Upper lobe of left lung (tissue), 6 donors: ENCODE measurements at regions not wholly inside any gene's neighbourhood (a gene's known extent, or its start where the extent isn't known, plus 50 kb on each side); places are given as distances from the start of the nearest gene placed in this dataset.

Experiments used
- ATAC-seq, 2 donors: fragments of 200-7000 bp; cut with Tn5 transposase; one replicate each; pipeline ENCODE4 v1.9.1; 2022; ENCODE audit warnings: mild to moderate bottlenecking in 2 of 2, moderate library complexity in 2 of 2; ENCODE audit not compliant: low FRiP score in 2 of 2
- DNase-seq, 2 donors: peaks; one replicate each; pipeline ENCODE4 v3.0.0-alpha.2; 2019 to 2020
- H3K27ac ChIP-seq, 4 donors: fragments of 200-600 bp; sonication (generic); one replicate each; pipeline ENCODE4 v1.5.1; 2016 to 2019
- H3K27me3 ChIP-seq, 4 donors: fragments of 200-600 bp; sonication (generic); one replicate each; pipeline ENCODE4 v1.5.1; 2017 to 2019
- H3K36me3 ChIP-seq, 4 donors: fragments of 200-600 bp; sonication (generic); one replicate each; pipeline ENCODE4 v1.5.1; 2016 to 2019
- H3K4me1 ChIP-seq, 4 donors: fragments of 200-600 bp; sonication (generic); one replicate each; pipeline ENCODE4 v1.5.1; 2018 to 2019
- H3K4me3 ChIP-seq, 4 donors: fragments of 200-600 bp; sonication (generic); one replicate each; pipeline ENCODE4 v1.5.1; 2017 to 2019; ENCODE audit warnings: mild to moderate bottlenecking in 2 of 4, moderate library complexity in 1 of 4
- H3K9me3 ChIP-seq, 4 donors: fragments of 200-600 bp; sonication (generic); one replicate each; pipeline ENCODE4 v1.5.1; 2018 to 2019
- CTCF ChIP-seq, 6 experiments: fragments of 450-650 bp in 4 of 6; fragments of 200-600 bp in 2 of 6; sonication (generic) in 2 of 6; IDR thresholded peaks; one replicate each; pipeline ENCODE4 v1.5.1; 2016 to 2019; ENCODE audit warnings: antibody characterized with exemption in 6 of 6
- EP300 ChIP-seq, 4 donors: sonication (generic); formaldehyde crosslinking; IDR thresholded peaks; one replicate each; pipeline ENCODE4 v1.5.1; 2017; ENCODE audit warnings: antibody characterized with exemption in 4 of 4, control low read depth in 2 of 4
- POLR2A ChIP-seq, 4 donors: fragments of 450-650 bp; IDR thresholded peaks; one replicate each; pipeline ENCODE4 v1.5.1; 2016 to 2017; ENCODE audit warnings: antibody characterized with exemption in 4 of 4, mild to moderate bottlenecking in 2 of 4
- POLR2AphosphoS5 ChIP-seq, 2 donors: sonication (generic); formaldehyde crosslinking; IDR thresholded peaks; one replicate each; pipeline ENCODE4 v1.5.1; 2017; ENCODE audit warnings: antibody characterized with exemption in 2 of 2
- WGBS, 2 donors: methylation state at CpG; one replicate each; pipeline ENCODE4 v1.1.5; 2017 to 2018; 5-methylcytosine and 5-hydroxymethylcytosine counted together
- donor health status: DM: no; HTN: no; CAD: no; lungs with moderate emphysema.
- donor health status: DM: no; HTN: yes; CAD: no; lungs with severe emphysema.

- WGBS, 2 donors, result 81 to 89% methylated on average over 3 of the region's 3 CpGs
- Histone ChIP-seq H3K27me3 (no peaks in the 10 kb centered on the region), H3K4me3 (no peak overlapping the region), H3K9me3 (no peaks in the 10 kb centered on the region), H3K4me1 (no peaks in the 10 kb centered on the region), H3K36me3 (no peaks in the 10 kb centered on the region), H3K27ac (no peak overlapping the region)
- ATAC-seq (no peak), DNase-seq (no peak)
- TF ChIP-seq POLR2AphosphoS5 (IDR thresholded peaks at IDR 0.05) (no peak), POLR2A (IDR thresholded peaks at IDR 0.05) (no peak), EP300 (IDR thresholded peaks at IDR 0.05) (no peak)
Observed at GRCh38 chr1:14071581-14071980, 371.6 kb downstream of the PRDM2 start.

GRCh38 chr1:14080653-14081052 lies 380.7 kb downstream of the PRDM2 start:
- no peaks in the 10 kb centered on the region for H3K9me3 ChIP-seq
- no peak for TF ChIP-seq EP300 (IDR thresholded peaks at IDR 0.05)
- 95 to 97% methylated on average over 5 of the region's 5 CpGs for WGBS, 2 donors
- no peak for ATAC-seq
- no peaks in the 10 kb centered on the region for H3K27me3 ChIP-seq
- H3K4me3 ChIP-seq, result no peak overlapping the region
- no peak for DNase-seq
- no peaks in the 10 kb centered on the region for H3K4me1 ChIP-seq
- H3K36me3 ChIP-seq, result no peaks in the 10 kb centered on the region
- no peak overlapping the region for H3K27ac ChIP-seq

- H3K4me1 ChIP-seq, result no peaks in the 10 kb centered on the region
- 70 to 90% methylated on average over 5 of the region's 5 CpGs for WGBS, 2 donors
- H3K36me3 ChIP-seq, result no peaks in the 10 kb centered on the region
- no peaks in the 10 kb centered on the region for H3K9me3 ChIP-seq
- no peak for DNase-seq
- H3K27me3 ChIP-seq, result no peaks in the 10 kb centered on the region
- no peak overlapping the region for H3K4me3 ChIP-seq
- no peak for TF ChIP-seq POLR2AphosphoS5 (IDR thresholded peaks at IDR 0.05)
- TF ChIP-seq POLR2A (IDR thresholded peaks at IDR 0.05), result no peak
- TF ChIP-seq CTCF (IDR thresholded peaks at IDR 0.05), result no peak
- no peak for TF ChIP-seq EP300 (IDR thresholded peaks at IDR 0.05)
- no peak overlapping the region for H3K27ac ChIP-seq
- no peak for ATAC-seq
Observed at GRCh38 chr1:14082331-14082730, 382.3 kb downstream of the PRDM2 start.

- H3K27me3 ChIP-seq, result no peaks in the 10 kb centered on the region
- H3K36me3 ChIP-seq, result no peaks in the 10 kb centered on the region
- DNase-seq (no peak), ATAC-seq (no peak)
- no peak overlapping the region for H3K4me3 ChIP-seq
- no peak overlapping the region for H3K27ac ChIP-seq
- H3K9me3 ChIP-seq, result no peaks in the 10 kb centered on the region
- TF ChIP-seq EP300 (IDR thresholded peaks at IDR 0.05) (no peak), POLR2AphosphoS5 (IDR thresholded peaks at IDR 0.05) (no peak), CTCF (IDR thresholded peaks at IDR 0.05) (no peak), POLR2A (IDR thresholded peaks at IDR 0.05) (no peak)
- no peaks in the 10 kb centered on the region for H3K4me1 ChIP-seq
Observed at GRCh38 chr1:14083277-14083676, 383.3 kb downstream of the PRDM2 start.

- no peak overlapping the region for H3K4me3 ChIP-seq
- ATAC-seq (no peak), DNase-seq (no peak)
- WGBS, 2 donors, result 71 to 75% methylated on average over 1 of the region's 1 CpG
- TF ChIP-seq EP300 (IDR thresholded peaks at IDR 0.05) (no peak), POLR2A (IDR thresholded peaks at IDR 0.05) (no peak)
- H3K36me3 ChIP-seq, result no peaks in the 10 kb centered on the region
- no peaks in the 10 kb centered on the region for H3K27me3 ChIP-seq
- no peaks in the 10 kb centered on the region for H3K4me1 ChIP-seq
- no peaks in the 10 kb centered on the region for H3K9me3 ChIP-seq
- H3K27ac ChIP-seq, result no peak overlapping the region
Observed at GRCh38 chr1:14083706-14084105, 383.7 kb downstream of the PRDM2 start.

- H3K4me3 ChIP-seq, result no peak overlapping the region
- no peak for TF ChIP-seq CTCF (IDR thresholded peaks at IDR 0.05)
- TF ChIP-seq EP300 (IDR thresholded peaks at IDR 0.05), result no peak
- TF ChIP-seq POLR2A (IDR thresholded peaks at IDR 0.05), result no peak
- no peak for TF ChIP-seq POLR2AphosphoS5 (IDR thresholded peaks at IDR 0.05)
- ATAC-seq, result no peak
- DNase-seq, result no peak
- no peaks in the 10 kb centered on the region for H3K4me1 ChIP-seq
- H3K27me3 ChIP-seq, result no peaks in the 10 kb centered on the region
- H3K9me3 ChIP-seq, result peaks cover 0 to 5% (median 2%) of the 10 kb centered on the region in 4 donors
- H3K27ac ChIP-seq, result no peak overlapping the region
- H3K36me3 ChIP-seq, result no peaks in the 10 kb centered on the region
- 90 to 95% methylated on average over 1 of the region's 1 CpG for WGBS, 2 donors
Observed at GRCh38 chr1:14090062-14090461, 390.1 kb downstream of the PRDM2 start.
